ENCODE measurements at regions not wholly inside any gene's neighbourhood (a gene's known extent, or its start where the extent isn't known, plus 50 kb on each side); places are given as distances from the start of the nearest gene placed in this dataset.

DNA sequence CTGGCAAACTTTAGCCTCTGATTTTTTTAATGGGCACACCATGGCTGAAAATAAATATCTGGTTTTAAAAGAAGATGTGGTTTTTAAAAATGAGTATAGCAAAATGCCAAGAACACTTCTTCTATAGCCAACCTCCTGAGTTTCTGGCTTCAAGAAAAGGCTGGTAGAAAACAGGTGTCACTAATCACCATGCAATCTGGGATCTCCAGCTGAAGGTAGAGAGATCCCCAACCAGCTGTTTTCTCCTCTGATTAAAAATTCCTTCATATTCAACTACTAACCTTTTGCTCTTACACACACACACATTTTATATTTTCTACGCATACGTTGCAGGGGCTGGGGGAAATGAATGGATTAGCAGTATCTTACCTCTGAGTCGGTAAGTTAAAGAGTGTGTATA is 279.6 kb upstream of the ROBO2 start:
- WGBS (ENCODE audit: low lambda C conversion rate) = 81% methylated on average over 3 of the region's 3 CpGs
- Histone ChIP-seq H3K79me2 (ENCODE audit: insufficient read depth) (no peaks in the 10 kb centered on the region), H3K9me2 (no peaks in the 10 kb centered on the region), H3K9me3 (no peaks in the 10 kb centered on the region), H3K36me3 (replicated peaks in 1 of 2; ENCODE audit: control insufficient read depth in 1 of 2, insufficient read depth in 2 of 2, low read length in 1 of 2) (no peaks in the 10 kb centered on the region), H4K20me1 (ENCODE audit: insufficient read depth) (no peaks in the 10 kb centered on the region), H3K27ac (ENCODE audit: low read depth in 2 of 2, low read length in 1 of 2) (no peak overlapping the region), H2AFZ (ENCODE audit: low read depth) (no peak overlapping the region), H3K4me2 (no peak overlapping the region), H3K4me1 (ENCODE audit: control insufficient read depth in 1 of 2, insufficient read depth in 2 of 2, low read depth in 1 of 2, low read length in 1 of 2) (no peaks in the 10 kb centered on the region), H3K4me3 (ENCODE audit: low read depth in 2 of 2, low read length in 1 of 2) (no peak overlapping the region), H3F3A (replicated peaks; ENCODE audit: insufficient read depth) (no peaks in the 10 kb centered on the region), H3K9ac (no peak overlapping the region), H3K27me3 (ENCODE audit: insufficient read depth) (no peaks in the 10 kb centered on the region)
- TF ChIP-seq, protein P1, sequence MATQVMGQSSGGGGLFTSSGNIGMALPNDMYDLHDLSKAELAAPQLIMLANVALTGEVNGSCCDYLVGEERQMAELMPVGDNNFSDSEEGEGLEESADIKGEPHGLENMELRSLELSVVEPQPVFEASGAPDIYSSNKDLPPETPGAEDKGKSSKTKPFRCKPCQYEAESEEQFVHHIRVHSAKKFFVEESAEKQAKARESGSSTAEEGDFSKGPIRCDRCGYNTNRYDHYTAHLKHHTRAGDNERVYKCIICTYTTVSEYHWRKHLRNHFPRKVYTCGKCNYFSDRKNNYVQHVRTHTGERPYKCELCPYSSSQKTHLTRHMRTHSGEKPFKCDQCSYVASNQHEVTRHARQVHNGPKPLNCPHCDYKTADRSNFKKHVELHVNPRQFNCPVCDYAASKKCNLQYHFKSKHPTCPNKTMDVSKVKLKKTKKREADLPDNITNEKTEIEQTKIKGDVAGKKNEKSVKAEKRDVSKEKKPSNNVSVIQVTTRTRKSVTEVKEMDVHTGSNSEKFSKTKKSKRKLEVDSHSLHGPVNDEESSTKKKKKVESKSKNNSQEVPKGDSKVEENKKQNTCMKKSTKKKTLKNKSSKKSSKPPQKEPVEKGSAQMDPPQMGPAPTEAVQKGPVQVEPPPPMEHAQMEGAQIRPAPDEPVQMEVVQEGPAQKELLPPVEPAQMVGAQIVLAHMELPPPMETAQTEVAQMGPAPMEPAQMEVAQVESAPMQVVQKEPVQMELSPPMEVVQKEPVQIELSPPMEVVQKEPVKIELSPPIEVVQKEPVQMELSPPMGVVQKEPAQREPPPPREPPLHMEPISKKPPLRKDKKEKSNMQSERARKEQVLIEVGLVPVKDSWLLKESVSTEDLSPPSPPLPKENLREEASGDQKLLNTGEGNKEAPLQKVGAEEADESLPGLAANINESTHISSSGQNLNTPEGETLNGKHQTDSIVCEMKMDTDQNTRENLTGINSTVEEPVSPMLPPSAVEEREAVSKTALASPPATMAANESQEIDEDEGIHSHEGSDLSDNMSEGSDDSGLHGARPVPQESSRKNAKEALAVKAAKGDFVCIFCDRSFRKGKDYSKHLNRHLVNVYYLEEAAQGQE (IDR thresholded peaks at IDR 0.05; ENCODE audit: low read depth, low read length) = no peak
- TF ChIP-seq SMC3 (IDR thresholded peaks at IDR 0.05; ENCODE audit: low read depth, low read length) (no peak), MEF2A (IDR thresholded peaks at IDR 0.05; ENCODE audit: borderline replicate concordance, low read depth) (no peak), NFIC (IDR thresholded peaks at IDR 0.05; ENCODE audit: borderline replicate concordance) (no peak), SIN3A (IDR thresholded peaks at IDR 0.05; ENCODE audit: borderline replicate concordance, low read depth, low read length) (no peak), FOXM1 (IDR thresholded peaks at IDR 0.05; ENCODE audit: low read depth) (no peak), TEAD4 (IDR thresholded peaks at IDR 0.05; ENCODE audit: borderline replicate concordance, insufficient read depth) (no peak)
- TF ChIP-seq, protein P2, sequence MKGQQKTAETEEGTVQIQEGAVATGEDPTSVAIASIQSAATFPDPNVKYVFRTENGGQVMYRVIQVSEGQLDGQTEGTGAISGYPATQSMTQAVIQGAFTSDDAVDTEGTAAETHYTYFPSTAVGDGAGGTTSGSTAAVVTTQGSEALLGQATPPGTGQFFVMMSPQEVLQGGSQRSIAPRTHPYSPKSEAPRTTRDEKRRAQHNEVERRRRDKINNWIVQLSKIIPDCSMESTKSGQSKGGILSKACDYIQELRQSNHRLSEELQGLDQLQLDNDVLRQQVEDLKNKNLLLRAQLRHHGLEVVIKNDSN (IDR thresholded peaks at IDR 0.05; ENCODE audit: borderline replicate concordance, low read depth) = no peak
- TF ChIP-seq, protein P3, sequence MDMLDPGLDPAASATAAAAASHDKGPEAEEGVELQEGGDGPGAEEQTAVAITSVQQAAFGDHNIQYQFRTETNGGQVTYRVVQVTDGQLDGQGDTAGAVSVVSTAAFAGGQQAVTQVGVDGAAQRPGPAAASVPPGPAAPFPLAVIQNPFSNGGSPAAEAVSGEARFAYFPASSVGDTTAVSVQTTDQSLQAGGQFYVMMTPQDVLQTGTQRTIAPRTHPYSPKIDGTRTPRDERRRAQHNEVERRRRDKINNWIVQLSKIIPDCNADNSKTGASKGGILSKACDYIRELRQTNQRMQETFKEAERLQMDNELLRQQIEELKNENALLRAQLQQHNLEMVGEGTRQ (IDR thresholded peaks at IDR 0.05; ENCODE audit: borderline replicate concordance, low read depth, low read length) = no peak
- TF ChIP-seq, protein P4, sequence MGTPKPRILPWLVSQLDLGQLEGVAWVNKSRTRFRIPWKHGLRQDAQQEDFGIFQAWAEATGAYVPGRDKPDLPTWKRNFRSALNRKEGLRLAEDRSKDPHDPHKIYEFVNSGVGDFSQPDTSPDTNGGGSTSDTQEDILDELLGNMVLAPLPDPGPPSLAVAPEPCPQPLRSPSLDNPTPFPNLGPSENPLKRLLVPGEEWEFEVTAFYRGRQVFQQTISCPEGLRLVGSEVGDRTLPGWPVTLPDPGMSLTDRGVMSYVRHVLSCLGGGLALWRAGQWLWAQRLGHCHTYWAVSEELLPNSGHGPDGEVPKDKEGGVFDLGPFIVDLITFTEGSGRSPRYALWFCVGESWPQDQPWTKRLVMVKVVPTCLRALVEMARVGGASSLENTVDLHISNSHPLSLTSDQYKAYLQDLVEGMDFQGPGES (IDR thresholded peaks at IDR 0.05; ENCODE audit: low read depth, low read length) = no peak
- no peak for DNase-seq
- CTCF ChIA-PET = no interaction called here
- POLR2A ChIA-PET = no interaction called here

DNA sequence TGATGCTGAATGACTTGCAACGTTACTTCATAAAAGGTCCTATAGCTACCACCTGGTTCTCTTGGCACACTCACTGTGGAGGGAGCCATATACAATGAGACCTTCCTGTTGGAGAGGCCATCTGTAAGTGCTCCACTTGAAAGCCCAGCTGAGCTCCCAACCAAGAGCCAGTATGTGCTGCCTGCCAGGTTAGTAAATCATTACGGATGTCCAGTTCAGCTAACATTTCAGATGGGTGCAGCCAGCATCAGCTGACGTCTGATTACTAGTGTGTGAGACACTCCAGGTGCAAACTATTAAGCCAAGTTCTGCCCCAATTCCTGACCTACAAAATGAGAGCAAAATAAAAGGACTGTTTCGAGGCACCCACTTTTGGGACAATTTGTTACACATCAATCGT is 274.4 kb upstream of the ROBO2 start:
- Histone ChIP-seq H3K4me1 (ENCODE audit: control insufficient read depth in 1 of 2, insufficient read depth in 2 of 2, low read depth in 1 of 2, low read length in 1 of 2) (no peaks in the 10 kb centered on the region), H3K4me2 (no peak overlapping the region), H3F3A (replicated peaks; ENCODE audit: insufficient read depth) (no peaks in the 10 kb centered on the region), H3K36me3 (replicated peaks in 1 of 2; ENCODE audit: control insufficient read depth in 1 of 2, insufficient read depth in 2 of 2, low read length in 1 of 2) (no peaks in the 10 kb centered on the region), H2AFZ (ENCODE audit: low read depth) (no peak overlapping the region), H3K9me3 (no peaks in the 10 kb centered on the region), H3K4me3 (ENCODE audit: low read depth in 2 of 2, low read length in 1 of 2) (no peak overlapping the region), H3K9ac (no peak overlapping the region), H4K20me1 (ENCODE audit: insufficient read depth) (no peaks in the 10 kb centered on the region), H3K79me2 (ENCODE audit: insufficient read depth) (no peaks in the 10 kb centered on the region), H3K27me3 (ENCODE audit: insufficient read depth) (no peaks in the 10 kb centered on the region), H3K27ac (ENCODE audit: low read depth in 2 of 2, low read length in 1 of 2) (no peak overlapping the region), H3K9me2 (no peaks in the 10 kb centered on the region)
- ChIA-PET POLR2A (no interaction called here), CTCF (interaction anchor here (1.2 kb wide), 1 partner anchor 12 kb away, joined by 5 read pairs; no protein-coding TSS in a partner anchor)
- no peak for DNase-seq
- 26% methylated on average over 5 of the region's 5 CpGs for WGBS (ENCODE audit: low lambda C conversion rate)
- TF ChIP-seq, protein P5, sequence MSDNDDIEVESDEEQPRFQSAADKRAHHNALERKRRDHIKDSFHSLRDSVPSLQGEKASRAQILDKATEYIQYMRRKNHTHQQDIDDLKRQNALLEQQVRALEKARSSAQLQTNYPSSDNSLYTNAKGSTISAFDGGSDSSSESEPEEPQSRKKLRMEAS (IDR thresholded peaks at IDR 0.05; ENCODE audit: low read depth) = no peak
- TF ChIP-seq MXI1 (IDR thresholded peaks at IDR 0.05; ENCODE audit: low read depth, low read length) = no peak
- TF ChIP-seq FOSL2 (IDR thresholded peaks at IDR 0.05; ENCODE audit: borderline replicate concordance, low read depth) = no peak
- TF ChIP-seq RAD21 (IDR thresholded peaks at IDR 0.05; ENCODE audit: low read length) = no peak
- no peak for TF ChIP-seq YY1 (IDR thresholded peaks at IDR 0.05; ENCODE audit: low read depth)
- TF ChIP-seq, protein P6, sequence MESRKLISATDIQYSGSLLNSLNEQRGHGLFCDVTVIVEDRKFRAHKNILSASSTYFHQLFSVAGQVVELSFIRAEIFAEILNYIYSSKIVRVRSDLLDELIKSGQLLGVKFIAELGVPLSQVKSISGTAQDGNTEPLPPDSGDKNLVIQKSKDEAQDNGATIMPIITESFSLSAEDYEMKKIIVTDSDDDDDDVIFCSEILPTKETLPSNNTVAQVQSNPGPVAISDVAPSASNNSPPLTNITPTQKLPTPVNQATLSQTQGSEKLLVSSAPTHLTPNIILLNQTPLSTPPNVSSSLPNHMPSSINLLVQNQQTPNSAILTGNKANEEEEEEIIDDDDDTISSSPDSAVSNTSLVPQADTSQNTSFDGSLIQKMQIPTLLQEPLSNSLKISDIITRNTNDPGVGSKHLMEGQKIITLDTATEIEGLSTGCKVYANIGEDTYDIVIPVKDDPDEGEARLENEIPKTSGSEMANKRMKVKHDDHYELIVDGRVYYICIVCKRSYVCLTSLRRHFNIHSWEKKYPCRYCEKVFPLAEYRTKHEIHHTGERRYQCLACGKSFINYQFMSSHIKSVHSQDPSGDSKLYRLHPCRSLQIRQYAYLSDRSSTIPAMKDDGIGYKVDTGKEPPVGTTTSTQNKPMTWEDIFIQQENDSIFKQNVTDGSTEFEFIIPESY (IDR thresholded peaks at IDR 0.05; ENCODE audit: borderline replicate concordance, low read depth) = no peak
- TF ChIP-seq, protein P7, sequence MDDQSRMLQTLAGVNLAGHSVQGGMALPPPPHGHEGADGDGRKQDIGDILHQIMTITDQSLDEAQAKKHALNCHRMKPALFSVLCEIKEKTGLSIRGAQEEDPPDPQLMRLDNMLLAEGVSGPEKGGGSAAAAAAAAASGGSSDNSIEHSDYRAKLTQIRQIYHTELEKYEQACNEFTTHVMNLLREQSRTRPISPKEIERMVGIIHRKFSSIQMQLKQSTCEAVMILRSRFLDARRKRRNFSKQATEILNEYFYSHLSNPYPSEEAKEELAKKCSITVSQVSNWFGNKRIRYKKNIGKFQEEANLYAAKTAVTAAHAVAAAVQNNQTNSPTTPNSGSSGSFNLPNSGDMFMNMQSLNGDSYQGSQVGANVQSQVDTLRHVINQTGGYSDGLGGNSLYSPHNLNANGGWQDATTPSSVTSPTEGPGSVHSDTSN (IDR thresholded peaks at IDR 0.05) = no peak
- no peak for TF ChIP-seq RCOR1 (IDR thresholded peaks at IDR 0.05; ENCODE audit: low read length)
- no peak for TF ChIP-seq CHD2 (IDR thresholded peaks at IDR 0.05; ENCODE audit: low read length, partially characterized antibody)
